ENCODE measurements at regions not wholly inside any gene's neighbourhood (a gene's known extent, or its start where the extent isn't known, plus 50 kb on each side); places are given as distances from the start of the nearest gene placed in this dataset.

DNA sequence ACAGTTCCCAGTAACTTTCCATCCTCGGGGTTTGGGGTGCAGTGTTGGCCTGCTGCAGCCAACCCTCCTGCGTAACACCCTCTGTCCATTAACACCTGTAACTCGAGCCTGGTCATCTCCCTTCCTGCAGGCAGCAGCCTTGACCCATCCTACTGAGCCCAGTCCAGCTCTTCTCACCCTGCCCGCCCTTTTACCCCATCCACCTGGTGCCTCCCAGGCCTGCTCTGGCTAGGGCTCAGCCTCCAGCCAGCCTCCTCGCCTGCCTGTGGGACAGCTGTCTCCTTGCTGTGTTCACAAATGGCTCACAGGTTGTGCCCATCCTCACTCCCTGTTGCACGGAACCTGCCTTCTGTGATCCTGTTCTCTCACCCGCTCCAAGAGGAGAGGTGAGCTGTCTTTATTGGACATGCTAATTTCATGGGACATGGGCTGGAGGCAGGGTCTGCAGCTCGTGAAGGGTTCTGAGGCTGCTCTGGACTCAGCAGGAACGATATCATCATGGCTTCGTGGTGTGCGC lies 277.2 kb upstream of the TCERG1L start:
- H3K36me3 Mint-ChIP-seq (ENCODE audit: low read depth), result no peaks in the 10 kb centered on the region
- no peak overlapping the region for H3K4me3 Mint-ChIP-seq
- no peaks in the 10 kb centered on the region for H3K27me3 Mint-ChIP-seq

DNA sequence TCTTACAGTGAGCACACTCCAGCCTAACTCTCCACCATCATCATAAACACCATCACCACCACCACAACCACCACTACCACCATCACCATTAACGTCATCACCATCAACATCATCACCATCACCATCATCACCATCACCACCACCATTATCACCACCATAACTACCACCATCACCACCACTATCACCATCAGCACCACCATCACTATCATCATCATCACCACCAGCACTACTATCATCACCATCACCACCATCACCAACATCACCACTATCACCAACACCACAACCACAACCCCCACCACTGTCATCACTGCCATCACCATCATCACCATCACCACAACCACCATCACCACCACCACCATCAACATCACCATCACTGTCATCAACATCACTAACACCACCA lies 279.0 kb upstream of the TCERG1L start:
- H3K27ac Mint-ChIP-seq, result no peak overlapping the region
- no peaks in the 10 kb centered on the region for H3K36me3 Mint-ChIP-seq (ENCODE audit: low read depth)
- H3K9me3 Mint-ChIP-seq, result no peaks in the 10 kb centered on the region
- H3K4me1 Mint-ChIP-seq (ENCODE audit: low read depth), result no peaks in the 10 kb centered on the region
- no peak overlapping the region for H3K4me3 Mint-ChIP-seq
- H3K27me3 Mint-ChIP-seq, result no peaks in the 10 kb centered on the region

More for the DNA sequence above, 277.2 kb upstream of the TCERG1L start:
- H3K27ac Mint-ChIP-seq, result no peak overlapping the region
- no peaks in the 10 kb centered on the region for H3K4me1 Mint-ChIP-seq (ENCODE audit: low read depth)
- H3K9me3 Mint-ChIP-seq, result no peaks in the 10 kb centered on the region

DNA sequence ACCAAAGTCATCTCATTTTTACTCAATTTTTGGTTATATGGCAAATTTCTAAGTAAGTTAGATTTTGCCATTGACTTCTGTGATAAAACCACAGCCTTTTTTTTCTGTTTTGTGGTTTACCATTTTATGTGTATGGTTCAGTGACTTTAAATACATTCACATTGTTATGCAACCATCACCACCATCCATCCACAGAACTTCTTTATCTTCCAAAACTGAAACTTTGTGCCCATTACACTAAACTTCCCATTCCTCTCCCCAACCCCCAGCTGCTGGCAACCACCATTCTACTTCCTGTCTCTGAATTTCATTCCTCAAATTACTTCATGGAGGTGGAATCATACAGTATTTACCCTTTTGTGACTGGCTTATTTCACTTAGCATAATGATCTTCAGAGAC lies 280.4 kb upstream of the TCERG1L start:
- Mint-ChIP-seq H3K27me3 (no peaks in the 10 kb centered on the region), H3K27ac (no peak overlapping the region), H3K9me3 (no peaks in the 10 kb centered on the region), H3K4me1 (ENCODE audit: low read depth) (no peaks in the 10 kb centered on the region), H3K36me3 (ENCODE audit: low read depth) (no peaks in the 10 kb centered on the region), H3K4me3 (no peak overlapping the region)

DNA sequence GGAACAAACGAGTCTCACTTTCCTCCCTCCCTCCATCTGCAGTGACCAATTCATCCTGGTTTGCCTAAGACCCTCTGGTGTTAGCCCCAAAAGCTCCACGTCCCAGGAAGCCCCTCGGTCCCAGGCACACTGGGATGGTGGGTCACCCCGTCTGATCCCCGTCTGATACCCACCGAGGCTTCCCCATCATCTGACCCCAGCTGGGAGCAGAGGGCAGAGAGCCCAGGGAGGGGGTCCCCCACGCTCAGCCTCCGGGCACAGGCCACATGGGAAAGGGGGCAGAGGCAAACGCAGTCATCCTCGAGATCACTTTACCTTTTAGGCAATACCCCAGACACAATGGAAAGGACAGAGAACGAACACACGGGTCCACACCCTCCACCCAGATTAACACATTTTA lies 291.6 kb upstream of the PPP2R2D start:
- peaks cover 19% of the 10 kb centered on the region for H3K9me3 Mint-ChIP-seq
- peaks cover 14% of the 10 kb centered on the region for H3K27me3 Mint-ChIP-seq
- H3K4me1 Mint-ChIP-seq (ENCODE audit: low read depth), result no peaks in the 10 kb centered on the region
- no peaks in the 10 kb centered on the region for H3K36me3 Mint-ChIP-seq (ENCODE audit: low read depth)
- no peak overlapping the region for H3K4me3 Mint-ChIP-seq
- H3K27ac Mint-ChIP-seq, result no peak overlapping the region

DNA sequence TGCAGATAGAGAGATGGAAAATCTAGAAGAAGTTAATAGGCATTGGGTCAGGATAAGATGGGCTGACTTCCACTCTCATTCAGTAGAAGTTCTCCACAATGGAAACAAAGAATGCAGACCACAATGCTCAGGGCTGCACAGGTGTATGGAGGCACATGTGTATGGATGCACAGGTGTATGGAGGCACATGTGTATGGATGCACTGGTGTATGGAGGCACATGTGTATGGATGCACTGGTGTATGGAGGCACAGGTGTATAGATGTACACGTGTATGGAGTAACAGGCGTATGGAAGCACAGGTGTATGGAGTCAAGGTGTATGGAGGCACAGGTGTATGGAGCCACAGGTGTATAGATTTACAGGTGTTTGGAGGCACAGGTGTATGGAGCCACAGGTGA lies 285.7 kb upstream of the PPP2R2D start:
- H3K9me3 Mint-ChIP-seq, result peaks cover 3% of the 10 kb centered on the region
- no peaks in the 10 kb centered on the region for H3K4me1 Mint-ChIP-seq (ENCODE audit: low read depth)
- no peak overlapping the region for H3K4me3 Mint-ChIP-seq
- H3K36me3 Mint-ChIP-seq (ENCODE audit: low read depth), result no peaks in the 10 kb centered on the region
- H3K27ac Mint-ChIP-seq, result no peak overlapping the region
- peaks cover 17% of the 10 kb centered on the region for H3K27me3 Mint-ChIP-seq

DNA sequence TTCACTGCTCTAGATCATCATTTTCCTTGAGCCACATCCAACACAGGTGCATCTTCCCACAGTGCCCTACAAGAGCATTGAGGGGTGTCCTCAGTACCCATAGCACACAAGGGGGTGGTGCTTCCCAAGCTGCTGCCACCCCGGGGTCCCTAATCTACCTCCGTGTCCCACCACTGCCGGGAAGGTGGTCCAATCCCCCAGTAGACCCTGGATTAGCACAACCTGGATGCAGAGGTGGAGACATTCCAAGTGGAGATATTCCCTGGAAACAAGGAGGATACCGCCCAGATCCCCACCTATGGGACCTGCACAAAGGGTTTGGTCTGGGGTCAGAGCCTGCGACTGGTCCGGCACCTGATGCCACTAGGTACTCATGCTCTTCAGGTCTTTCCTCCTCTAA lies 284.8 kb upstream of the PPP2R2D start:
- H3K36me3 Mint-ChIP-seq (ENCODE audit: low read depth), result no peaks in the 10 kb centered on the region
- H3K27me3 Mint-ChIP-seq, result peaks cover 17% of the 10 kb centered on the region
- peaks cover 3% of the 10 kb centered on the region for H3K9me3 Mint-ChIP-seq
- H3K4me1 Mint-ChIP-seq (ENCODE audit: low read depth), result no peaks in the 10 kb centered on the region
- H3K4me3 Mint-ChIP-seq, result no peak overlapping the region
- no peak overlapping the region for H3K27ac Mint-ChIP-seq

DNA sequence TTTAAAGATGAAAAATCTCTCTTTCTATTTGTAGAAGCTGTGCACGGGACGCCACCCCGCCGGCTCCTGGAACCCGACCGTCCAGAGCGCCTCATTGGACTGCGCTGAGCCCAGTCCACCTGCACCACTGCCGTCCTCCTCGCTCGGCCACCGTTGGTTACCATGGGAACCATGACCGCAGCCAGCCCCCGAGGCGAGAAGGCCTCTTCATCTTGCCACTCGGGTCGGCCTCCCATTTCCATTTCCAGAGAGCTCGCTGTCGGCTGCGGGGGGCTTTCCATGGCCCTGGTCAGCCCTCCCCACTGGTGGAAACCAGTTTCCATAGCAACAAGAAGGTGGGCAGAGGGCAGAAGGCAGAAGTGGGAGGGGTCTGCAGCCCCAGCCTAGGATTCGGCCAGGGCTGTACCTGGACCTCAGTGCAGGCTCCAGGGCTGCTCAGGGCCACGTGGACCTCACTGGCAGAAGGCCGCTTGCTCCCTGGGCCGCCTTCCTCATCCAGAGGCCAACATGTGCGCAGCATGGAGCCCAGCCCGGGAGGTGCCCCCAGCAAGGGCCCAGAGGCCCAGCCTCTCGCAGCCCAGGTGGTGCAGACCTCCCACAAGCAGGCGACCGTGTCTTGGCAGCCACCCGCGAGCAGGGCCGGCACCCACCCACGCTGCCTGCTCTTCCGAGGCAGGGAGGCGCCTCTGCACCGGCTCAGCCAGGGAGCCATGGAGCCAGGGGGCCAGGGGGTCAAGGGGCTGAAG lies 283.5 kb upstream of the PPP2R2D start:
- Mint-ChIP-seq H3K4me3 (no peak overlapping the region), H3K4me1 (ENCODE audit: low read depth) (no peaks in the 10 kb centered on the region), H3K27me3 (peaks cover 12% of the 10 kb centered on the region), H3K27ac (no peak overlapping the region), H3K9me3 (peaks cover 3% of the 10 kb centered on the region), H3K36me3 (ENCODE audit: low read depth) (no peaks in the 10 kb centered on the region)

DNA sequence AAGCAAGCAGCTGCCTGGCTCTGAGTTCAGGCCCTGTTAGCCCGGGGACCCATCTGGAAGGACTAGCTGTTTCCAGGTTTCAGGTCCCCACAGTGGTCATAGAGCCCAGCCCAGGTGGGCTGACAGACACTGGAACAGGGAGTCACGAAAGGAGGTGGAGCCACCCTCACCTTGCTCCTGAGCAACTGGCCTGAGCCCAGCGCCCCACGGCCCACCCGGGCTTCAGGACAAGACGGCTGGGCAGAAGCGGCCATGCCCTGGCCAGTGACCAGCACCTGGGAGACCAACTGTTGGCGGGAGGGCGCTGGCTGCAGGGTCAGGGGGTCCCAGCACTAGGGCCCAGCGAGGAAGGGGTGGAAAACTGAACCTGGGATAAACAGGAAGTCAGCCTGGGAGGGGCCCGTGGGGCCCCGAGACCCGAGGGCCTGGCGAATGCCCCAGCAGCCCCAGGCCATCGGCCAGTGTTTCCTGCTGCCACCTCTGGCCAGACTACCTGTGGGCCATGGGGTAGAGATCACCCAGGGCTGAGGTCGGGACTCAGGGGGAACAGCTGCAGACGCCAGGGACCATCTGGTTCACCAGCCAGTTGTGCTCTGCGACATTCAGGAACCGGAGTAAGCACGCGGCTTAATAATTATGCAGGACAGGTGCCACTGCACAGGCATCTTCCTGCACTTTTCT lies 282.1 kb upstream of the PPP2R2D start:
- Mint-ChIP-seq H3K4me1 (ENCODE audit: low read depth) (no peaks in the 10 kb centered on the region), H3K9me3 (peaks cover 3% of the 10 kb centered on the region), H3K27ac (no peak overlapping the region), H3K36me3 (ENCODE audit: low read depth) (no peaks in the 10 kb centered on the region), H3K4me3 (no peak overlapping the region), H3K27me3 (peaks cover 8% of the 10 kb centered on the region)

DNA sequence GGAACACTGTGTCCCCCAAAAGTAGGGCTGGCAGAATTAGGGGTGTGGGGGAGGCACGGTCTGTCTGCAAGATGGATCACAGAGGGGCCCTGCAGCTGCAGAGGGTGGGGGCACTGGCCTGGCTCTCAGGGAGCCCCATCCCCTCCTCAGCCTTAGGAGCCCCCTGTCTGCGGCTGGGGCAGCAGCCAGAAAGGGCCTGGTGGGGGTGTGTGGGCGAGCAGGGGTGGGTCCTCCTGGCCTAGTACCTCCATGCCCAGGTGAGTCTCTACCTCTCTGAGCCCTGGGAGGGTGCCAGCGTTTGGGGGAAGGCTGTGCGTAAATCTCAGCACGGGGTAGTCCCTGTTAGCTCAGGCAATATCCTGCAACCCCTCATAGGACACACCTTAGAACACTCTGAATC lies 280.5 kb upstream of the PPP2R2D start:
- no peaks in the 10 kb centered on the region for H3K4me1 Mint-ChIP-seq (ENCODE audit: low read depth)
- H3K9me3 Mint-ChIP-seq, result no peaks in the 10 kb centered on the region
- H3K4me3 Mint-ChIP-seq, result no peak overlapping the region
- no peaks in the 10 kb centered on the region for H3K36me3 Mint-ChIP-seq (ENCODE audit: low read depth)
- no peaks in the 10 kb centered on the region for H3K27me3 Mint-ChIP-seq
- H3K27ac Mint-ChIP-seq, result no peak overlapping the region

DNA sequence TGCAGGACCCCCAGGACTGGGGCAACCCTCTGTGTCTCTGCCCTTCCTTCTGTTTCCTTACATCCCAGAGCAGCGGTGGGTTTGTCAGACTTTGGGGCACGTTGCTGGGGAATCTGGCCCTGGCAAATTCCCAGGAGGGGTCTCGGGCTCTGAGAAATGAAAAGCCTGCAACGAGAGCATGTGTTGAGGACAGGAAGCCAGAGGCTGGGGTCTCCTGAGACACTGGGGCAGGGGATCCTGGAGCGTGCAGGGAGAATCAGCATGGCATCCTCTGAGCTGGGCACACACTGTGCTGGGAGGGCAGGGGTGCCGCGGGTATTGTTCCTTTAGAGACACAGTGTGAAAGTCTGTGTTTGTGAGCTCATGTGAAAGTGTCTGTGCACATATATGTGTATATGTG lies 279.9 kb upstream of the PPP2R2D start:
- no peaks in the 10 kb centered on the region for H3K36me3 Mint-ChIP-seq (ENCODE audit: low read depth)
- H3K27me3 Mint-ChIP-seq, result no peaks in the 10 kb centered on the region
- H3K4me3 Mint-ChIP-seq, result no peak overlapping the region
- H3K9me3 Mint-ChIP-seq, result no peaks in the 10 kb centered on the region
- no peaks in the 10 kb centered on the region for H3K4me1 Mint-ChIP-seq (ENCODE audit: low read depth)
- H3K27ac Mint-ChIP-seq, result no peak overlapping the region

DNA sequence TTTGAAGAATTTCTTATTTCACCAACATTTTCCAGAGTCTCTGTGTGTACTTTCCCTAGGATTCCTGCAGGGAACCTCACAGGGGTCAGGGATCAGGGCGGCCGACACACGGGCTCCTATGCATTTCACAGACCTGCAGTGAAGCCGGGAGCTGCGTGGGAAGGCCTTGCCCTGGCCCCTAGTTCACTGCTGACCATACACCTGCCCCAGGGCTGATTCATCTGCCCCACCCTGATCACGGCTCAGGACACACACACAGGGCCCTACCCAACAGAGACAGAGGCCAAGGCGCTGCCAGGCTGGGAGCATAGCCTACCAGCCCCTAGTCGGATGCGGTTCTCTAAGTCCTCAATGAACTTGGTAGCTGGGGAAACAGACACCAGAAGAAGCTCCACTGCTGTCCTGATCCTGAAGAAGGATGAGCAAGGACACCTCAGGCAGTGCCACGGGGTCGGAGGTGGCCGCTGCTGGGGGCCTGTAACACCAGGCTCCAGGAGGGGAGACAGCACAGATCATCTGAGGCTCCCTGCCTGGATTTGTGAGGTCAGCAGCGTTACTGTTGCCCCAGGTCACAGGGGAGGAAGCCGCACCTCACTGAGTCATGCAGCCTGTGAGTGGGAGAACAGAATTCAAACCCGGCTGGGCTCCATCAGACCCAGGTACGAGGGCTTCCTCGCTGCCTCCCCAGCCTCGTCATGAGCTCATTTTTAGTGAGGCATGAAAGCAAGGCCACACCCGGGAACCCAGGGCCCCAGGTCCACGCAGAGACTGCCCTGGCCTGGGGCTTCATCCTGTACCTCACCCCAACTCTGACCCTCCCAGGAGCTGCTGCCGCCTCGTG lies 278.8 kb upstream of the PPP2R2D start:
- H3K4me3 Mint-ChIP-seq, result no peak overlapping the region
- H3K27me3 Mint-ChIP-seq, result no peaks in the 10 kb centered on the region
- no peak overlapping the region for H3K27ac Mint-ChIP-seq
- H3K9me3 Mint-ChIP-seq, result peaks cover 3% of the 10 kb centered on the region
- no peaks in the 10 kb centered on the region for H3K4me1 Mint-ChIP-seq (ENCODE audit: low read depth)
- no peaks in the 10 kb centered on the region for H3K36me3 Mint-ChIP-seq (ENCODE audit: low read depth)

DNA sequence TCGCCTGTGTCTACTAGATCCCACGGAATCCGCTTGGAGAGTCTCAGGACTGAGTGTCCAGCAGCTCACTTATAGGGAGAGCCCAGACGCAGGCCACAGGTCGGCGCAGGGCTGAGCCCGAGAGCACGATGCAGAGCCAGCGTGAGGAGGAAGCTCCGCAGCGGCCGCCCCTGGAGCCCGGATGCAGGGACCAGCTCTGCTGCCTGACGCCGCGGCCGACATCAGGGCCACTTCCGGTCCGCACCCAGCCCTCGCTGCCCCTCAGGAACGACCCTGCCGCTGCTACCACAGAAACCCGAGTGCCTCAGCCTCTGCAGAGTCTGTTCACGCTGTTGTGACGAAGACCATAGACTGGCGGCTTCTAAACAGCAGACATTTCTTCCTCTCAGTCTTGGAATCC lies 275.8 kb upstream of the PPP2R2D start:
- no peaks in the 10 kb centered on the region for H3K27me3 Mint-ChIP-seq
- H3K4me3 Mint-ChIP-seq, result no peak overlapping the region
- no peaks in the 10 kb centered on the region for H3K36me3 Mint-ChIP-seq (ENCODE audit: low read depth)
- peaks cover 10% of the 10 kb centered on the region for H3K9me3 Mint-ChIP-seq
- H3K27ac Mint-ChIP-seq, result no peak overlapping the region
- H3K4me1 Mint-ChIP-seq (ENCODE audit: low read depth), result no peaks in the 10 kb centered on the region

DNA sequence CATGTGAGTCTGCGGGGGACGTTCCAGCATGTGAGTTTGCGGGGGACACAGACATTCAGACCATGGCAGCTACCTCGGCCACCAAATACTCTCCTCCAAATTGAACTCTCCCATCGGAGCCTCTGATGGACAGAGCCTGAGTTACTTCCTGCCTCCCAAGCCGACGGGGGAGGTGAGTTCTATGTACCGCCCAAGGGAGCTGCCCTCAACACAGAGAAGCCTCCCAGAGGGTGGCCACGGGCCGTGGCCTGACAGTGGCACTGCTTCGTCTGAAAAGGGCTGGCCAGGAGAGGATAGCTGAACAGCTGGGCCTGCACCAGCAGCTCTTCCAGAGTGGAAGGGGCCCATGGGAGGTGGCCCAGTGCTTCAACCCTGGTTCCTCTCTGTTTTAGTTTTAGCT lies 274.5 kb upstream of the PPP2R2D start:
- Mint-ChIP-seq H3K36me3 (ENCODE audit: low read depth) (no peaks in the 10 kb centered on the region), H3K4me3 (no peak overlapping the region), H3K9me3 (peaks cover 10% of the 10 kb centered on the region), H3K27ac (no peak overlapping the region), H3K4me1 (ENCODE audit: low read depth) (no peaks in the 10 kb centered on the region), H3K27me3 (no peaks in the 10 kb centered on the region)

DNA sequence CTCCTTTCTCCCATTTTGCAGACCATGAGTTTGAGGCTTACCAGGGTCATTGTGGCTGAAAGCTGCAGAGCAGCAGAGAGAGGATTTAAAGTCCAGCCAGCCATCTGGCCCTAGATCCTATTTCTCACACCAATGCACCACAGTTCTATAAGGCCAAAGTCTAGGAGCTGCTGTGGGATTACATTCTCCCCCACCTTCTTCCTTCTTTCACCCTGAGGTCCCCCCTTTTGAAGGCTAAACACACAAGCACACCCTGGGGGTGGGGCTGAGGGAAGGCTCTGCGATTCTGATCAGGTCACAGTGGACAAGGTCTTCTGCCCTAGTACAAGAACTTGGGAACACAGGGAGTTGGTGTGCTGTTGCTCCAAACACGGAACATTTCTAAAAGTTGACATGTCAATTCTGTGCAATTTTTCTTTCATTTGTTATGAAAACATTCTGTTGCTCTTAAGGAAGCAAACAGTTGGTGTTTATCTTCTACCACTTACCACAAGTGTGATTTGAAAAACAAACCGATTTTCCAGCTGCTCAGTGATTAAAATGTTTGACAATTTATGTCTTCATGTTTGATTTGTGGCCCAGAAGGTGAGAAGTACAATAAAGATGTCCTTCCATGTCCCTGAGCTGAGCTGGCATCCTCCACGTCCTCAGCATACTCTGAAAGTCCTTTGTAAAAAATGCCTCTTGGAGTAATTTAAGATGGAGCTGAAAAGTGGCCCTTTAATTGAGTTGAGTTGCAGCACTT lies 271.6 kb upstream of the PPP2R2D start:
- no peaks in the 10 kb centered on the region for H3K4me1 Mint-ChIP-seq (ENCODE audit: low read depth)
- no peaks in the 10 kb centered on the region for H3K36me3 Mint-ChIP-seq (ENCODE audit: low read depth)
- peaks cover 15% of the 10 kb centered on the region for H3K9me3 Mint-ChIP-seq
- no peak overlapping the region for H3K27ac Mint-ChIP-seq
- H3K4me3 Mint-ChIP-seq, result no peak overlapping the region
- no peaks in the 10 kb centered on the region for H3K27me3 Mint-ChIP-seq
